DOHH2 (cell line): ENCODE measurements at regions not wholly inside any gene's neighbourhood (a gene's known extent, or its start where the extent isn't known, plus 50 kb on each side); places are given as distances from the start of the nearest gene placed in this dataset.

Experiments
- H3F3A ChIP-seq: fragments of 200-600 bp; sonication (generic), shearing (Covaris generic); 2 replicates; pipeline ENCODE4 v1.6.0; 2016; ENCODE audit warnings: antibody characterized with exemption, mild to moderate bottlenecking; ENCODE audit not compliant: control insufficient read depth, insufficient read depth
- H3K27ac ChIP-seq: fragments of 200-600 bp; sonication (generic); 2 replicates; pipeline ENCODE4 v1.5.1; 2014; ENCODE audit warnings: low read depth, mild to moderate bottlenecking, low read length, moderate library complexity
- H3K27me3 ChIP-seq: fragments of 200-600 bp; sonication (generic); 2 replicates; pipeline ENCODE4 v1.6.1; 2014; ENCODE audit warnings: mild to moderate bottlenecking, low read length, mixed read lengths; ENCODE audit not compliant: control insufficient read depth
- H3K36me3 ChIP-seq: fragments of 200-600 bp; sonication (generic); 2 replicates; pipeline ENCODE4 v1.6.1; 2014; ENCODE audit warnings: mild to moderate bottlenecking, low read length, moderate library complexity, mixed read lengths; ENCODE audit not compliant: control insufficient read depth
- H3K4me1 ChIP-seq: fragments of 200-600 bp; sonication (generic); 2 replicates; pipeline ENCODE4 v1.6.1; 2014; ENCODE audit warnings: mild to moderate bottlenecking, low read length, mixed read lengths; ENCODE audit not compliant: control insufficient read depth
- H3K4me2 ChIP-seq: fragments of 200-600 bp; sonication (generic); 2 replicates; pipeline ENCODE4 v1.6.0; 2014; ENCODE audit warnings: mild to moderate bottlenecking, low read length, moderate library complexity
- H3K4me3 ChIP-seq: fragments of 200-600 bp; sonication (generic); 2 replicates; pipeline ENCODE4 v1.5.1; 2014; ENCODE audit warnings: mild to moderate bottlenecking, low read length, mixed read lengths
- H3K79me2 ChIP-seq: fragments of 200-600 bp; sonication (generic); 2 replicates; pipeline ENCODE4 v1.6.1; 2014; ENCODE audit warnings: mild to moderate bottlenecking, low read length, mixed read lengths; ENCODE audit not compliant: control insufficient read depth
- H3K9me2 ChIP-seq: fragments of 200-600 bp; sonication (generic); replicated peaks from 2 replicates; pipeline ENCODE4 v1.6.1; 2014; ENCODE audit warnings: mild to moderate bottlenecking, low read length, mixed read lengths; ENCODE audit not compliant: control insufficient read depth
- H3K9me3 ChIP-seq: fragments of 200-600 bp; sonication (generic); 2 replicates; pipeline ENCODE4 v1.6.1; 2014; ENCODE audit warnings: antibody characterized with exemption, low read length, mixed read lengths; ENCODE audit not compliant: control insufficient read depth, insufficient read depth
- H4K20me1 ChIP-seq: fragments of 200-600 bp; sonication (generic); 2 replicates; pipeline ENCODE4 v1.6.0; 2014; ENCODE audit warnings: low read depth, mild to moderate bottlenecking, antibody characterized with exemption, low read length, moderate library complexity; ENCODE audit not compliant: control insufficient read depth, insufficient read depth
- CTCF ChIP-seq: fragments of 200-600 bp; sonication (generic); IDR thresholded peaks from one replicate; pipeline ENCODE4 v1.5.1; 2014; ENCODE audit warnings: antibody characterized with exemption, mild to moderate bottlenecking, low read depth, low read length; ENCODE audit not compliant: poor library complexity, severe bottlenecking
- EZH2phosphoT487 ChIP-seq: fragments of 200-600 bp; sonication (generic); IDR thresholded peaks from 2 replicates; pipeline ENCODE4 v1.6.1; 2017; ENCODE audit warnings: borderline replicate concordance, mild to moderate bottlenecking, antibody characterized with exemption, low read length, moderate library complexity, mixed read lengths

- H4K20me1 ChIP-seq: no peaks in the 10 kb centered on the region
- TF ChIP-seq EZH2phosphoT487: no peak
- no peak for TF ChIP-seq CTCF
- H3K4me2 ChIP-seq: no peak overlapping the region
- no peaks in the 10 kb centered on the region for H3K36me3 ChIP-seq
- no peak overlapping the region for H3K27ac ChIP-seq
- H3K4me3 ChIP-seq: no peak overlapping the region
- H3K4me1 ChIP-seq: no peaks in the 10 kb centered on the region
- H3F3A ChIP-seq: no peaks in the 10 kb centered on the region
- H3K79me2 ChIP-seq: no peaks in the 10 kb centered on the region
- no peaks in the 10 kb centered on the region; the same call in 1 of the 2 replicates for H3K9me3 ChIP-seq
- no peaks in the 10 kb centered on the region for H3K9me2 ChIP-seq
- no peaks in the 10 kb centered on the region for H3K27me3 ChIP-seq
Observed at GRCh38 chr11:38005597-38005996, 1407.6 kb upstream of the RAG2 start.

GRCh38 chr11:37999171-37999570 lies 1401.1 kb upstream of the RAG2 start:
- Histone ChIP-seq H3K27ac (no peak overlapping the region), H3K4me1 (no peaks in the 10 kb centered on the region), H3F3A (no peaks in the 10 kb centered on the region), H3K4me3 (no peak overlapping the region), H3K27me3 (no peaks in the 10 kb centered on the region), H3K9me2 (no peaks in the 10 kb centered on the region), H3K4me2 (no peak overlapping the region), H4K20me1 (no peaks in the 10 kb centered on the region), H3K36me3 (no peaks in the 10 kb centered on the region), H3K9me3 (no peaks in the 10 kb centered on the region), H3K79me2 (no peaks in the 10 kb centered on the region)
- TF ChIP-seq EZH2phosphoT487 (no peak), CTCF (no peak)

GRCh38 chr11:37995886-37996285 lies 1397.8 kb upstream of the RAG2 start:
- TF ChIP-seq EZH2phosphoT487 (no peak), CTCF (no peak)
- no peaks in the 10 kb centered on the region for H4K20me1 ChIP-seq
- no peaks in the 10 kb centered on the region for H3K36me3 ChIP-seq
- H3K79me2 ChIP-seq: no peaks in the 10 kb centered on the region
- H3K9me2 ChIP-seq: no peaks in the 10 kb centered on the region
- no peaks in the 10 kb centered on the region for H3F3A ChIP-seq
- H3K27ac ChIP-seq: no peak overlapping the region
- H3K9me3 ChIP-seq: no peaks in the 10 kb centered on the region
- no peaks in the 10 kb centered on the region for H3K27me3 ChIP-seq
- H3K4me1 ChIP-seq: no peaks in the 10 kb centered on the region
- H3K4me3 ChIP-seq: no peak overlapping the region
- H3K4me2 ChIP-seq: no peak overlapping the region

GRCh38 chr11:37988031-37988430 lies 1390.0 kb upstream of the RAG2 start:
- Histone ChIP-seq H3K79me2 (no peaks in the 10 kb centered on the region), H3K4me1 (no peaks in the 10 kb centered on the region), H3K4me2 (no peak overlapping the region), H3K4me3 (no peak overlapping the region), H3K27ac (no peak overlapping the region), H4K20me1 (no peaks in the 10 kb centered on the region), H3K36me3 (no peaks in the 10 kb centered on the region), H3K27me3 (no peaks in the 10 kb centered on the region), H3K9me3 (no peaks in the 10 kb centered on the region), H3F3A (no peaks in the 10 kb centered on the region), H3K9me2 (no peaks in the 10 kb centered on the region)
- TF ChIP-seq CTCF (no peak), EZH2phosphoT487 (no peak)
